ENCODE measurements at regions not wholly inside any gene's neighbourhood (a gene's known extent, or its start where the extent isn't known, plus 50 kb on each side); places are given as distances from the start of the nearest gene placed in this dataset.

GRCh38 chr2:128447538-128447995 is 128.9 kb upstream of the HS6ST1 start:
- Histone ChIP-seq H3K9me3 (peaks cover 7% of the 10 kb centered on the region; the same call in 1 of the 2 replicates), H3K4me1 (peaks cover 62% of the 10 kb centered on the region), H3K4me3 (no peak overlapping the region), H3K9ac (no peak overlapping the region), H3K4me2 (peak overlapping the region; percentile 98; the same call in 1 of the 2 replicates), H3K27ac (0 out of 2 replicates have a peak overlapping the region, but pooled peaks have one; percentile 51), H3K27me3 (no peaks in the 10 kb centered on the region), H3K36me3 (peaks cover 59% of the 10 kb centered on the region), H4K20me1 (peaks cover 71% of the 10 kb centered on the region)
- no peak for TF ChIP-seq Cebpa-rat (IDR thresholded peaks at IDR 0.05)

DNA sequence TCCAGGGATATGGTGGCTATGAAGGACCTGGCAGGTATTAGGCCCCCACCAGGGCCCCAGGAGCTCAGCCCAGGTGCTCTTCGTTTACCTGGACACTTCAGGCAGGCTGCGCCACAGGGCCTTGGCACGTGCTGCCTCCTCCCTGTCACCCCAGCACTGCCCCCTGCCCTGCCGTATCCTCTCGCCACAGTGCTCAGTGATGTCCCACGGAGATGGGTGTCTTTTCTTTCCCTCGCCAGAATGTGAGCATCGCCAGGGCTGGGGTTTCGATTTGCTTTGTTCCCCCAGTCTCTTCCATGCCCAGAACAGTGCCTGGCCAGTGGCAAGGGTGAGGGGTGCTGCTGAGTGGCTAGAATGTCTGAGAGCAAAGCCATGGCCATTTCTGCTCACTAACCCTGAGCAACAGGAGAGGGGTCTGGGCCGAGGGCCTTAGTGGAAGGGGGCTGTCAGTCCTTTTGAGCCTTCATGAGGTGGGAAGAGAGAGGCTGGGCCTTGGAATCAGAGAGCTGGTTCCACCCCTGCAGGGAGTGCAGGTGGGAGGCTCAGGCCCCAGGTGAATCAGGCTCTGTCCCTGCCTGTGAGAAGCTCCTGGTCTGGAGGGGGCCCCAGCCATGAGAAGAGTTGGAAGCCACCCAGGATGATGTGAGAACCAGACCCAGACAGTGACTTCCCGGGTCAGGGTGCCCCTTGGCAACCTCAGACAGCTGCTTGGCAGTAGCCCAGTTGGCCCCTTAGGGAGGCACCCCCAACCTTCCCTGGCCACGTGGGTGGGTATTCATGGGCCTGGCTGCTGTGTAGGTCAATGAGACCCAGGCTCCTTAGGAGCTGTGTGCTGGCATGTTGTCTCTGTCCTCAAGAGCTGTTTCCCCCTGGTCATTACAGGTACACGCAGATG is 129.9 kb upstream of the HS6ST1 start:
- no peak overlapping the region for H3K9ac ChIP-seq
- H3K27me3 ChIP-seq, result no peaks in the 10 kb centered on the region
- peak overlapping the region; percentile 50 for H3K27ac ChIP-seq
- no peak overlapping the region; the same call in 1 of the 2 replicates for H3K4me2 ChIP-seq
- H3K36me3 ChIP-seq, result peaks cover 69% of the 10 kb centered on the region
- peaks cover 52% of the 10 kb centered on the region for H3K4me1 ChIP-seq
- H4K20me1 ChIP-seq, result peaks cover 81% of the 10 kb centered on the region
- no peak for TF ChIP-seq Cebpa-rat (IDR thresholded peaks at IDR 0.05)
- peaks cover 10% of the 10 kb centered on the region; the same call in 1 of the 2 replicates for H3K9me3 ChIP-seq
- H3K4me3 ChIP-seq, result no peak overlapping the region

DNA sequence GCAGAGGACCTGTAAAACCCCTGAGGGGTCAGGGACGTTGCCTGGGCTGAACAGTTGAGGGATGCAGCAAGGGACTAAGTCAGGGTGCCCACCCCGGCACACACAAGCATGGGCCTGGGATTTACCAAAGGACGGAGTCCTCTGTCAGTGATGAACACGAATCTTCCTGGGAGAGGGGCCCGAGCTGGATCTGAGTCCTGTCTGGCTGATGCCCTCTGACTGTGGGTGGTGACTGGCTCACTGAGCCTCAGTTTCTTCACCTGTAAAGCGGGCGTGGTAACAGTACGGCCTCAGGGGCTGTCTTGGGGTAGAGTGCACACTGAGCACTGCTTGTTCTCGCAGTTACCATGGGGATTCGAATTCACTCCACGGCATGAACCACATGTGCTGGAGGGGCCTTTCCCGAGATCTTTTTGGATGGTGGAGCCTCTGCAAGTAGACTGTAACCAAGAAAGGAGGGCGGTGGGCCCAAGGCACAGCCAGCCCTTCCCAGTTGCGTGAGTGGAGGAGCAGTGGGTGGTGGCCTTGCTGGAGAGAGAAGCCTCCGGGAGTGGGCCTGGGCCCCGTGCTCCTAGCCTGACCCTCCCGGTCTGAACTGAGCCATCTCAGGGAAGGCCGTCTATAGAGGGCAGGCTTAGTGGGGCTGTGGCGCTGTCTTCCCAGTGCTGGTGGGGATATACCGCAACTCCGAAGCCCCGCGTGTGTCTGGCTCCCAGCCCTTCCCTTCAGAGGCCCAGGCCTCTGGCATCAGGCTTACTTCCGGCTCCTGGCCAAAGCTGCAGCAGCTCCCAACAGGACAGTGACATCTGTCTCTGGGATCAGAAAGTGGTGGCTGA is 130.8 kb upstream of the HS6ST1 start:
- H3K4me3 ChIP-seq, result no peak overlapping the region
- H3K9me3 ChIP-seq, result peaks cover 13% of the 10 kb centered on the region; the same call in 1 of the 2 replicates
- no peak overlapping the region for H3K4me2 ChIP-seq
- peaks cover 78% of the 10 kb centered on the region for H3K36me3 ChIP-seq
- H3K4me1 ChIP-seq, result peaks cover 44% of the 10 kb centered on the region
- no peak overlapping the region for H3K9ac ChIP-seq
- H4K20me1 ChIP-seq, result peaks cover 90% of the 10 kb centered on the region
- H3K27ac ChIP-seq, result peak overlapping the region; percentile 50
- H3K27me3 ChIP-seq, result no peaks in the 10 kb centered on the region
- TF ChIP-seq Cebpa-rat (IDR thresholded peaks at IDR 0.05), result no peak

- H3K4me1 ChIP-seq, result peaks cover 34% of the 10 kb centered on the region
- H3K4me3 ChIP-seq, result no peak overlapping the region
- H3K36me3 ChIP-seq, result peaks cover 87% of the 10 kb centered on the region
- no peak overlapping the region for H3K9ac ChIP-seq
- TF ChIP-seq Cebpa-rat (IDR thresholded peaks at IDR 0.05), result no peak
- H4K20me1 ChIP-seq, result peaks cover 95% of the 10 kb centered on the region
- H3K27me3 ChIP-seq, result no peaks in the 10 kb centered on the region
- peaks cover 22% of the 10 kb centered on the region for H3K9me3 ChIP-seq
- H3K4me2 ChIP-seq, result no peak overlapping the region
- no peak overlapping the region; the same call in 1 of the 2 replicates for H3K27ac ChIP-seq
Observed at GRCh38 chr2:128450211-128451024, 131.8 kb upstream of the HS6ST1 start.

GRCh38 chr2:128451084-128452023 is 132.7 kb upstream of the HS6ST1 start:
- Histone ChIP-seq H3K27me3 (no peaks in the 10 kb centered on the region), H3K36me3 (peaks cover 93% of the 10 kb centered on the region), H3K9ac (no peak overlapping the region), H3K4me3 (no peak overlapping the region), H3K27ac (no peak overlapping the region), H3K4me2 (no peak overlapping the region), H3K9me3 (peaks cover 27% of the 10 kb centered on the region), H4K20me1 (peaks cover 94% of the 10 kb centered on the region), H3K4me1 (peaks cover 25% of the 10 kb centered on the region)
- no peak for TF ChIP-seq Cebpa-rat (IDR thresholded peaks at IDR 0.05)

- Histone ChIP-seq H3K27me3 (no peaks in the 10 kb centered on the region), H3K4me3 (no peak overlapping the region), H3K9me3 (peaks cover 27% of the 10 kb centered on the region), H3K36me3 (peaks cover 93% of the 10 kb centered on the region), H3K4me2 (no peak overlapping the region), H4K20me1 (peaks cover 90% of the 10 kb centered on the region), H3K4me1 (peaks cover 22% of the 10 kb centered on the region), H3K27ac (no peak overlapping the region), H3K9ac (no peak overlapping the region)
- TF ChIP-seq Cebpa-rat (IDR thresholded peaks at IDR 0.05), result no peak
Observed at GRCh38 chr2:128452024-128452411, 133.3 kb upstream of the HS6ST1 start.

DNA sequence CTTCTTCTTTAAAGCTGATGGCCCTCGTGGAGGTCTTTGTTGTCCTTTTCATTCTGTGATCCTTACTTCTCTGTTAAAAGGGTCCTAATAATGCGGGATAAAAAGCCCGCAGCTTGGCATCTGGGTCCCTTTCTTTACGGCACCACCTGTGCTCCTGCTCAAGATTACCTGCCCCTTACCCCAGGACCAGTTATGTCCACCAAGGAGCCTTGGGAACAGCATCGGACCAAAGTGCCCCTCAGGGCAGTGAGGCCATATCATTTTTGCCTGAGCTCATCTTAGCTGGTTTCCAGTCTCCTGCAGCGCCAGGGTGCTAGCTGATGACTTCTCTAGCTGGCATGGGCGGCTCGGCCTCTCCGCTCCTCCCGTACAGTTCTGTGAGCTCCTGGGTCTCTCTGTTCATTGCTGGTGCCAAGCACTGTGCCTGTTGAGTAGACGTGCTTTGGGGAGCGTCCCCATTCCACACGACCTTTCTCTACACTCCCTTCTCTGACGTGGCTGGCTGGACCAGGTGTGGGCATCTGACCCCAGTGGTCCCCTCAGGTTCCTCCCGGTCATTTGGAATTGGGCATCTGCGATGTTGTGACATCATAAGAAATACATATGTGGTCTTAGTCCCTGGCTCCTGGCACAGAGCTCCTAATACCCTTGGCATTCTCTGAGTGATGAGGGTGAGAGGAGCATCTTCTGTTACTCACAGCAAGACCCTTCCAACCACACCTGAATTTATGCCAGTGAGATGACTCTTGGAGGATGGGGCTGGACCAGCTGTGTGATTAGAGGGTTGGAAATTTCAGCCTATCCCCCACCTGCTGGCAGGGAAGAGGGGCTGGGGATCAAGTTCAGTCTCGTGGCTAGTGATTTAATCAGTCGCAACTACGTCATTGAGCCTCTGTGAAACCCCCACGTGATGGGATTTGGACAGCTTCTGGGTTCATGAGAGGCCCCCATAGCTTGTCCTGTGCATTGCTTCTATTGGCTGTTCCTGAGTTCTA is 134.2 kb upstream of the HS6ST1 start:
- no peak overlapping the region for H3K27ac ChIP-seq
- TF ChIP-seq Cebpa-rat (IDR thresholded peaks at IDR 0.05), result no peak
- H3K9me3 ChIP-seq, result peaks cover 34% of the 10 kb centered on the region
- H3K27me3 ChIP-seq, result no peaks in the 10 kb centered on the region
- H3K36me3 ChIP-seq, result peaks cover 97% of the 10 kb centered on the region
- H3K4me3 ChIP-seq, result no peak overlapping the region
- H4K20me1 ChIP-seq, result peaks cover 93% of the 10 kb centered on the region
- peaks cover 26% of the 10 kb centered on the region for H3K4me1 ChIP-seq
- H3K9ac ChIP-seq, result no peak overlapping the region
- H3K4me2 ChIP-seq, result no peak overlapping the region

Measured in BLaER1 (cell line).